ENCODE measurements at regions not wholly inside any gene's neighbourhood (a gene's known extent, or its start where the extent isn't known, plus 50 kb on each side); places are given as distances from the start of the nearest gene placed in this dataset.

DNA sequence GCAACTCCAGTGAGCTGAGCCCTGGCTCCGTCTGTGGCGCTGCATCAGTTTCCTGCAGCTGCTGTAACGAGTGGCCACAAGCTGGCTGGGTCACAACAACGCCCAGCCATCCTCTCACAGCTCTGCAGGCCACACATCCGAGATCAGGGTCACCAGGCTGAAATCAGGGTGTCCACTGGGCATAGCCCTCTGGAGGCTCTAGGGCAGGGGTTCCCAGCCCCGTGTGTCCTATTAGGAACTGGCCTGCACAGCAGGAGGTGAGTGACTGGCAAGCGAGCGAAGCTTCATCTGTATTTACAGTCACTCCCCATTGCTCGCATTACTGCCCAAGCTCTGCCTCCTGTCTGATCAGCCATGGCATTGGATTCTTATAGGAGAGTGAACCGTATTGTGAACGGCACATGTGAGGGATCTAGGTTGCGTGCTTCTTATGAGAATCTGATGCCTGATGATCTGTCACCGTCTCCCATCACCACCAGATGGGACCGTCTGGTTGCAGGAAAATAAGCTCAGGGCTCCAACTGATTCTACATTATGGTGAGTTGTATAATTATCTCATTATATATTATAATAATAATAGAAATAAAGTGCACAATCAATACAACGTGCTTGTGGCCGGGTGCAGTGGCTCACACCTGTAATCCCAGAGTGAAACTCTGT lies 176.5 kb downstream of the SEC14L1 start:
- H3K27ac Mint-ChIP-seq = 0 out of 2 replicates have a peak overlapping the region, but pooled peaks have one; percentile 36
- ChIA-PET CTCF (interaction anchor here (0.8 to 1.2 kb wide), 2 partner anchors 14 to 113 kb away, joined by 3 to 4 read pairs; no protein-coding TSS in a partner anchor), POLR2A (no interaction called here)
- no peaks in the 10 kb centered on the region for H3K9me3 Mint-ChIP-seq
- no peaks in the 10 kb centered on the region for H3K27me3 Mint-ChIP-seq (ENCODE audit: low read depth)
- no peak for ATAC-seq
- no peak overlapping the region for H3K4me3 Mint-ChIP-seq
- DNase-seq (ENCODE audit: low spot score) = no peak
- peaks cover 45% of the 10 kb centered on the region for H3K4me1 Mint-ChIP-seq
- H3K36me3 Mint-ChIP-seq = no peaks in the 10 kb centered on the region
- TF ChIP-seq NFYB (CRISPR knock-in tag; conservative IDR thresholded peaks at IDR 0.05; ENCODE audit: low read depth) = no peak
- no peak for TF ChIP-seq TEAD1 (CRISPR knock-in tag; IDR thresholded peaks at IDR 0.05)
- no peak for TF ChIP-seq KAT7 (CRISPR knock-in tag; IDR thresholded peaks at IDR 0.05; ENCODE audit: borderline replicate concordance)
- TF ChIP-seq OVOL2 (CRISPR knock-in tag; IDR thresholded peaks at IDR 0.05; ENCODE audit: borderline replicate concordance) = no peak
- no peak for TF ChIP-seq SP1 (CRISPR knock-in tag; conservative IDR thresholded peaks at IDR 0.05)
- no peak for TF ChIP-seq JAZF1 (CRISPR knock-in tag; IDR thresholded peaks at IDR 0.05)
- TF ChIP-seq ZSCAN18 (CRISPR knock-in tag; IDR thresholded peaks at IDR 0.05) = no peak
- TF ChIP-seq, protein P1, sequence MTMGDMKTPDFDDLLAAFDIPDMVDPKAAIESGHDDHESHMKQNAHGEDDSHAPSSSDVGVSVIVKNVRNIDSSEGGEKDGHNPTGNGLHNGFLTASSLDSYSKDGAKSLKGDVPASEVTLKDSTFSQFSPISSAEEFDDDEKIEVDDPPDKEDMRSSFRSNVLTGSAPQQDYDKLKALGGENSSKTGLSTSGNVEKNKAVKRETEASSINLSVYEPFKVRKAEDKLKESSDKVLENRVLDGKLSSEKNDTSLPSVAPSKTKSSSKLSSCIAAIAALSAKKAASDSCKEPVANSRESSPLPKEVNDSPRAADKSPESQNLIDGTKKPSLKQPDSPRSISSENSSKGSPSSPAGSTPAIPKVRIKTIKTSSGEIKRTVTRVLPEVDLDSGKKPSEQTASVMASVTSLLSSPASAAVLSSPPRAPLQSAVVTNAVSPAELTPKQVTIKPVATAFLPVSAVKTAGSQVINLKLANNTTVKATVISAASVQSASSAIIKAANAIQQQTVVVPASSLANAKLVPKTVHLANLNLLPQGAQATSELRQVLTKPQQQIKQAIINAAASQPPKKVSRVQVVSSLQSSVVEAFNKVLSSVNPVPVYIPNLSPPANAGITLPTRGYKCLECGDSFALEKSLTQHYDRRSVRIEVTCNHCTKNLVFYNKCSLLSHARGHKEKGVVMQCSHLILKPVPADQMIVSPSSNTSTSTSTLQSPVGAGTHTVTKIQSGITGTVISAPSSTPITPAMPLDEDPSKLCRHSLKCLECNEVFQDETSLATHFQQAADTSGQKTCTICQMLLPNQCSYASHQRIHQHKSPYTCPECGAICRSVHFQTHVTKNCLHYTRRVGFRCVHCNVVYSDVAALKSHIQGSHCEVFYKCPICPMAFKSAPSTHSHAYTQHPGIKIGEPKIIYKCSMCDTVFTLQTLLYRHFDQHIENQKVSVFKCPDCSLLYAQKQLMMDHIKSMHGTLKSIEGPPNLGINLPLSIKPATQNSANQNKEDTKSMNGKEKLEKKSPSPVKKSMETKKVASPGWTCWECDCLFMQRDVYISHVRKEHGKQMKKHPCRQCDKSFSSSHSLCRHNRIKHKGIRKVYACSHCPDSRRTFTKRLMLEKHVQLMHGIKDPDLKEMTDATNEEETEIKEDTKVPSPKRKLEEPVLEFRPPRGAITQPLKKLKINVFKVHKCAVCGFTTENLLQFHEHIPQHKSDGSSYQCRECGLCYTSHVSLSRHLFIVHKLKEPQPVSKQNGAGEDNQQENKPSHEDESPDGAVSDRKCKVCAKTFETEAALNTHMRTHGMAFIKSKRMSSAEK (CRISPR knock-in tag; IDR thresholded peaks at IDR 0.05; ENCODE audit: borderline replicate concordance) = no peak
- no peak for TF ChIP-seq SMAD3 (CRISPR knock-in tag; IDR thresholded peaks at IDR 0.05; ENCODE audit: borderline replicate concordance)
- no peak for TF ChIP-seq RELA (CRISPR knock-in tag; IDR thresholded peaks at IDR 0.05; ENCODE audit: borderline replicate concordance)
- TF ChIP-seq ZNF121 (CRISPR knock-in tag; IDR thresholded peaks at IDR 0.05) = no peak
- no peak for TF ChIP-seq TCF7 (CRISPR knock-in tag; IDR thresholded peaks at IDR 0.05; ENCODE audit: low read depth)
- TF ChIP-seq TP53 (CRISPR knock-in tag; IDR thresholded peaks at IDR 0.05) = no peak
- no peak for TF ChIP-seq NR1H2 (CRISPR knock-in tag; IDR thresholded peaks at IDR 0.05)
- no peak for TF ChIP-seq RORB (CRISPR knock-in tag; IDR thresholded peaks at IDR 0.05)
- TF ChIP-seq USF2 (CRISPR knock-in tag; IDR thresholded peaks at IDR 0.05) = no peak
- TF ChIP-seq ELF4 (CRISPR knock-in tag; IDR thresholded peaks at IDR 0.05; ENCODE audit: low read depth) = no peak
- no peak for TF ChIP-seq CREB1 (CRISPR knock-in tag; IDR thresholded peaks at IDR 0.05)
- no peak for TF ChIP-seq NFE2L1 (CRISPR knock-in tag; IDR thresholded peaks at IDR 0.05)

DNA sequence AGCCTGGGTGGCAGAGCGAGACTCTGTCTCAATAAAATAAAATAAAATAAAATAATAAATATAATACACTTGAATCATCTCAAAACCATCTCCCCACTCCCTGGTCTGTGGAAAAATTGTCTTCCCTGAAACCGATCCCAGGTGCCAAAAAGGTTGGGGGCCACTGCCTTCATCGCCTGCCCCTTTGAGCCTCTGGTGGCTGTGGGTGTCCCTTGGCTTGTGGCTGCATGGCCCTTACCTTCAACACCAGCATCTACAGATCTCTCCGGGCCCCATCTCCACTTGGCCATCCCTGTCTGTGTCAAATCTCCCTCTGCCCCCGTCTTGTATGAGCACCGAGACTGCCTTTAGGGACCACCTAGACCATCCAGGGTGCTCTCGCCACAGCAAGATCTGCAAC lies 177.3 kb downstream of the SEC14L1 start:
- Mint-ChIP-seq H3K9me3 (no peaks in the 10 kb centered on the region), H3K4me1 (peaks cover 51% of the 10 kb centered on the region)
- CTCF ChIA-PET = no interaction called here
- TF ChIP-seq ARID4B (CRISPR knock-in tag; IDR thresholded peaks at IDR 0.05; ENCODE audit: borderline replicate concordance) (no peak), ZNF281 (CRISPR knock-in tag; IDR thresholded peaks at IDR 0.05) (no peak)

More for the DNA sequence above, 177.3 kb downstream of the SEC14L1 start:
- Mint-ChIP-seq H3K27me3 (ENCODE audit: low read depth) (no peaks in the 10 kb centered on the region), H3K27ac (no peak overlapping the region), H3K4me3 (no peak overlapping the region), H3K36me3 (no peaks in the 10 kb centered on the region)
- ATAC-seq (no peak), DNase-seq (ENCODE audit: low spot score) (no peak)
- POLR2A ChIA-PET = no interaction called here

Measured in WTC11 (cell line).